ENCODE measurements at regions not wholly inside any gene's neighbourhood (a gene's known extent, or its start where the extent isn't known, plus 50 kb on each side); places are given as distances from the start of the nearest gene placed in this dataset.

GRCh38 chr5:117144086-117144485 lies 569.5 kb upstream of the SEMA6A start:
- Histone ChIP-seq H3F3A (ENCODE audit: insufficient read depth, low read depth) (no peaks in the 10 kb centered on the region), H3K27ac (no peak overlapping the region), H3K9me2 (ENCODE audit: insufficient read depth) (no peaks in the 10 kb centered on the region), H3K27me3 (ENCODE audit: insufficient read depth, low read depth) (no peaks in the 10 kb centered on the region), H3K79me2 (ENCODE audit: low read depth) (no peaks in the 10 kb centered on the region), H3K4me3 (no peak overlapping the region), H3K4me2 (no peak overlapping the region), H2AFZ (no peak overlapping the region), H3K9me3 (ENCODE audit: insufficient read depth, low read depth) (no peaks in the 10 kb centered on the region), H3K4me1 (replicated peaks; ENCODE audit: insufficient read depth) (no peaks in the 10 kb centered on the region), H4K20me1 (ENCODE audit: insufficient read depth) (no peaks in the 10 kb centered on the region), H3K36me3 (ENCODE audit: low read depth) (no peaks in the 10 kb centered on the region)
- intact Hi-C loops (cut with micrococcal nuclease; ENCODE audit: unreplicated experiment), result no loop called here
- no peak for TF ChIP-seq EZH2 (IDR thresholded peaks at IDR 0.05; ENCODE audit: low read depth)
- TF ChIP-seq CTCF (conservative IDR thresholded peaks at IDR 0.05), result no peak
- BruUV-seq (replicated peaks), result no TSS peak
- ChIA-PET CTCF (no interaction called here), POLR2A (ENCODE audit: unreplicated experiment) (no interaction called here)
- no peak for DNase-seq

GRCh38 chr5:117143406-117143805 lies 568.8 kb upstream of the SEMA6A start:
- no peak overlapping the region for H2AFZ ChIP-seq
- TF ChIP-seq EZH2 (IDR thresholded peaks at IDR 0.05; ENCODE audit: low read depth), result no peak
- no peak for TF ChIP-seq CTCF (conservative IDR thresholded peaks at IDR 0.05)
- H3K36me3 ChIP-seq (ENCODE audit: low read depth), result no peaks in the 10 kb centered on the region
- H4K20me1 ChIP-seq (ENCODE audit: insufficient read depth), result no peaks in the 10 kb centered on the region
- H3K4me1 ChIP-seq (replicated peaks; ENCODE audit: insufficient read depth), result no peaks in the 10 kb centered on the region
- no peaks in the 10 kb centered on the region for H3K27me3 ChIP-seq (ENCODE audit: insufficient read depth, low read depth)
- no peak overlapping the region for H3K4me3 ChIP-seq
- no peaks in the 10 kb centered on the region for H3K9me3 ChIP-seq (ENCODE audit: insufficient read depth, low read depth)
- DNase-seq, result no peak
- H3K79me2 ChIP-seq (ENCODE audit: low read depth), result no peaks in the 10 kb centered on the region
- intact Hi-C loops (cut with micrococcal nuclease; ENCODE audit: unreplicated experiment), result no loop called here
- POLR2A ChIA-PET (ENCODE audit: unreplicated experiment), result no interaction called here
- no TSS peak for BruUV-seq (replicated peaks)
- no peaks in the 10 kb centered on the region for H3F3A ChIP-seq (ENCODE audit: insufficient read depth, low read depth)
- no peaks in the 10 kb centered on the region for H3K9me2 ChIP-seq (ENCODE audit: insufficient read depth)
- H3K4me2 ChIP-seq, result no peak overlapping the region
- CTCF ChIA-PET, result no interaction called here
- H3K27ac ChIP-seq, result no peak overlapping the region

GRCh38 chr5:117138523-117138922 lies 563.9 kb upstream of the SEMA6A start:
- Histone ChIP-seq H3K36me3 (ENCODE audit: low read depth) (no peaks in the 10 kb centered on the region), H3K27me3 (ENCODE audit: insufficient read depth, low read depth) (no peaks in the 10 kb centered on the region), H3K27ac (no peak overlapping the region), H3K9me3 (ENCODE audit: insufficient read depth, low read depth) (no peaks in the 10 kb centered on the region), H3K4me2 (no peak overlapping the region), H3K9me2 (ENCODE audit: insufficient read depth) (no peaks in the 10 kb centered on the region), H4K20me1 (ENCODE audit: insufficient read depth) (no peaks in the 10 kb centered on the region), H3K4me1 (replicated peaks; ENCODE audit: insufficient read depth) (no peaks in the 10 kb centered on the region), H2AFZ (no peak overlapping the region), H3F3A (ENCODE audit: insufficient read depth, low read depth) (no peaks in the 10 kb centered on the region), H3K4me3 (no peak overlapping the region), H3K79me2 (ENCODE audit: low read depth) (no peaks in the 10 kb centered on the region)
- ChIA-PET CTCF (no interaction called here), POLR2A (ENCODE audit: unreplicated experiment) (no interaction called here)
- BruUV-seq (replicated peaks), result no TSS peak
- TF ChIP-seq EZH2 (IDR thresholded peaks at IDR 0.05; ENCODE audit: low read depth) (no peak), CTCF (conservative IDR thresholded peaks at IDR 0.05) (no peak)
- intact Hi-C loops (cut with micrococcal nuclease; ENCODE audit: unreplicated experiment), result no loop called here
- DNase-seq, result no peak
